ENCODE measurements at regions not wholly inside any gene's neighbourhood (a gene's known extent, or its start where the extent isn't known, plus 50 kb on each side); places are given as distances from the start of the nearest gene placed in this dataset.

DNA sequence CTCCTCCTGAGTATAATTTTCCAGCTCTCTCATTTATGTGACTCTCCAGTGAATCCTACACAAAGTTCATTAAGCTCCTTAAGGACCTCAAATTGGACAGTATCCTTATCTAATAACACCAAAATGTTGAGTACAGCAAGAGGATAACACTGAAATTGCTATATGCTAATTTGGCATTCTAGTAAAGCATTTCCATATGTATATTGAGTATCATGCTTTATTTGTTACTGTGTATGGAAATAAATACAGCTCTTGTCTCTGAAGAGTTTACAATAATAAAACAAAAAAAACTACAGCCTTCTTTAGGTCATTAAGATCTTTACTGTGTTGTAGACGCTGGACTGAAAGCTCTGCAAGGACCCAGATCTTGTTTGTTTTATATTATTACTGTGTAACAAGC lies 1341.3 kb downstream of the ROBO1 start:
- no peak overlapping the region for H3K9ac ChIP-seq (ENCODE audit: control insufficient read depth, extremely low read depth, insufficient read depth, low read length)
- no peak for TF ChIP-seq EZH2 (IDR thresholded peaks at IDR 0.05; ENCODE audit: low read length)
- TF ChIP-seq, protein P1, sequence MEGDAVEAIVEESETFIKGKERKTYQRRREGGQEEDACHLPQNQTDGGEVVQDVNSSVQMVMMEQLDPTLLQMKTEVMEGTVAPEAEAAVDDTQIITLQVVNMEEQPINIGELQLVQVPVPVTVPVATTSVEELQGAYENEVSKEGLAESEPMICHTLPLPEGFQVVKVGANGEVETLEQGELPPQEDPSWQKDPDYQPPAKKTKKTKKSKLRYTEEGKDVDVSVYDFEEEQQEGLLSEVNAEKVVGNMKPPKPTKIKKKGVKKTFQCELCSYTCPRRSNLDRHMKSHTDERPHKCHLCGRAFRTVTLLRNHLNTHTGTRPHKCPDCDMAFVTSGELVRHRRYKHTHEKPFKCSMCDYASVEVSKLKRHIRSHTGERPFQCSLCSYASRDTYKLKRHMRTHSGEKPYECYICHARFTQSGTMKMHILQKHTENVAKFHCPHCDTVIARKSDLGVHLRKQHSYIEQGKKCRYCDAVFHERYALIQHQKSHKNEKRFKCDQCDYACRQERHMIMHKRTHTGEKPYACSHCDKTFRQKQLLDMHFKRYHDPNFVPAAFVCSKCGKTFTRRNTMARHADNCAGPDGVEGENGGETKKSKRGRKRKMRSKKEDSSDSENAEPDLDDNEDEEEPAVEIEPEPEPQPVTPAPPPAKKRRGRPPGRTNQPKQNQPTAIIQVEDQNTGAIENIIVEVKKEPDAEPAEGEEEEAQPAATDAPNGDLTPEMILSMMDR (optimal IDR thresholded peaks at IDR 0.05 in 1 of 3, IDR thresholded peaks at IDR 0.05 in 1 of 3, conservative IDR thresholded peaks at IDR 0.05 in 1 of 3; ENCODE audit: extremely low read depth in 1 of 3, insufficient read depth in 2 of 3, low read length in 3 of 3) = no peak
- no peak overlapping the region for H2AFZ ChIP-seq (ENCODE audit: control insufficient read depth, low read length)
- no peak for FAIRE-seq
- no peaks in the 10 kb centered on the region for H3K9me1 ChIP-seq (ENCODE audit: control insufficient read depth, extremely low read depth, insufficient read depth, low read length)
- H3K36me3 ChIP-seq (ENCODE audit: control insufficient read depth in 2 of 2, extremely low read depth in 1 of 2, insufficient read depth in 2 of 2, low read length in 2 of 2) = no peaks in the 10 kb centered on the region
- H4K20me1 ChIP-seq (ENCODE audit: control insufficient read depth, extremely low read depth, insufficient read depth, low read length) = no peaks in the 10 kb centered on the region
- no peaks in the 10 kb centered on the region for H3K27me3 ChIP-seq (ENCODE audit: control insufficient read depth, extremely low read depth, insufficient read depth, low read length)
- no peak overlapping the region for H3K27ac ChIP-seq (ENCODE audit: control insufficient read depth, insufficient read depth, low read length)
- no peaks in the 10 kb centered on the region for H3K9me3 ChIP-seq (ENCODE audit: control insufficient read depth, low read depth, low read length)
- no peak overlapping the region for H3K4me3 ChIP-seq (ENCODE audit: control insufficient read depth in 2 of 3, extremely low read depth in 1 of 3, insufficient read depth in 2 of 3, low read depth in 1 of 3, low read length in 3 of 3)
- H3K4me1 ChIP-seq (ENCODE audit: control insufficient read depth, extremely low read depth, insufficient read depth, low read length) = no peaks in the 10 kb centered on the region
- H3K79me2 ChIP-seq (ENCODE audit: control insufficient read depth, insufficient read depth, low read length) = no peaks in the 10 kb centered on the region
- no peak for DNase-seq (ENCODE audit: low read depth, low spot score)
- dilution Hi-C loops (cut with MboI; ENCODE audit: extremely low pct_ligation_motif_present, low sequenced_read_pairs) = no loop called here
- H3K4me2 ChIP-seq (ENCODE audit: control insufficient read depth, extremely low read depth, insufficient read depth, low read depth, low read length) = no peak overlapping the region

DNA sequence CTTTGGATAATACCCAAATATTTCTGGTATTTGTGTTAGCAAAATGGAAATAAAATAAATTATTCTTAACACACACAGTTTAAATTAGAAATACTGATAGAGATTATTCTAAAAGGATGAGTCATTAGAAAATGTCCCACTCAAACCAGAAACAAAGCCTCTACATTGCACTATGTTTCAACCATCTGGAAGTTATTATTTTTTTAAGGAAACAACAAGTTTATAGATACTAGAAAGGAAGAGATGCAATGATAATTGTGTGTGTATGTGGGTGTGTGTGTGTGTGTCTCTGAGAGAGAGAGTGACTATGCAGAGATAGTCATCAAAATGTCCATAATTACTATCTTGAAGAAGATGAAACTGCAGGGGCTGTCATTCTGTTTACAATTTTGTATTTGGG lies 1340.5 kb downstream of the ROBO1 start:
- Histone ChIP-seq H3K27me3 (ENCODE audit: control insufficient read depth, extremely low read depth, insufficient read depth, low read length) (no peaks in the 10 kb centered on the region), H3K27ac (ENCODE audit: control insufficient read depth, insufficient read depth, low read length) (no peak overlapping the region), H3K79me2 (ENCODE audit: control insufficient read depth, insufficient read depth, low read length) (no peaks in the 10 kb centered on the region), H3K9ac (ENCODE audit: control insufficient read depth, extremely low read depth, insufficient read depth, low read length) (no peak overlapping the region), H3K9me3 (ENCODE audit: control insufficient read depth, low read depth, low read length) (no peaks in the 10 kb centered on the region), H3K36me3 (ENCODE audit: control insufficient read depth in 2 of 2, extremely low read depth in 1 of 2, insufficient read depth in 2 of 2, low read length in 2 of 2) (no peaks in the 10 kb centered on the region), H4K20me1 (ENCODE audit: control insufficient read depth, extremely low read depth, insufficient read depth, low read length) (no peaks in the 10 kb centered on the region), H3K4me3 (ENCODE audit: control insufficient read depth in 2 of 3, extremely low read depth in 1 of 3, insufficient read depth in 2 of 3, low read depth in 1 of 3, low read length in 3 of 3) (no peak overlapping the region), H3K4me1 (ENCODE audit: control insufficient read depth, extremely low read depth, insufficient read depth, low read length) (no peaks in the 10 kb centered on the region), H2AFZ (ENCODE audit: control insufficient read depth, low read length) (no peak overlapping the region), H3K4me2 (ENCODE audit: control insufficient read depth, extremely low read depth, insufficient read depth, low read depth, low read length) (no peak overlapping the region), H3K9me1 (ENCODE audit: control insufficient read depth, extremely low read depth, insufficient read depth, low read length) (no peaks in the 10 kb centered on the region)
- no peak for FAIRE-seq
- TF ChIP-seq, protein P1 (optimal IDR thresholded peaks at IDR 0.05 in 1 of 3, IDR thresholded peaks at IDR 0.05 in 1 of 3, conservative IDR thresholded peaks at IDR 0.05 in 1 of 3; ENCODE audit: extremely low read depth in 1 of 3, insufficient read depth in 2 of 3, low read length in 3 of 3) = no peak
- TF ChIP-seq EZH2 (IDR thresholded peaks at IDR 0.05; ENCODE audit: low read length) = no peak
- dilution Hi-C loops (cut with MboI; ENCODE audit: extremely low pct_ligation_motif_present, low sequenced_read_pairs) = no loop called here
- DNase-seq (ENCODE audit: low read depth, low spot score) = no peak

Measured in keratinocyte (primary cell).